Sigmoid colon (tissue), 3 donors: ENCODE measurements at regions not wholly inside any gene's neighbourhood (a gene's known extent, or its start where the extent isn't known, plus 50 kb on each side); places are given as distances from the start of the nearest gene placed in this dataset.

Source experiments
- POLR2A ChIP-seq, 2 donors: fragments of 450-650 bp; IDR thresholded peaks; one replicate each; pipeline ENCODE4 v1.6.1; 2016; ENCODE audit warnings: antibody characterized with exemption in 2 of 2, mild to moderate bottlenecking in 2 of 2, moderate library complexity in 2 of 2
- TF ChIP-seq, protein P1 (sequence below), 4 experiments: fragments of 450-650 bp in 3 of 4; fragments of 200-600 bp in 1 of 4; IDR thresholded peaks; one replicate each; pipeline ENCODE4 v1.5.1; 2016 to 2019; ENCODE audit warnings: antibody characterized with exemption in 4 of 4, mild to moderate bottlenecking in 3 of 4, moderate library complexity in 2 of 4

DNA sequence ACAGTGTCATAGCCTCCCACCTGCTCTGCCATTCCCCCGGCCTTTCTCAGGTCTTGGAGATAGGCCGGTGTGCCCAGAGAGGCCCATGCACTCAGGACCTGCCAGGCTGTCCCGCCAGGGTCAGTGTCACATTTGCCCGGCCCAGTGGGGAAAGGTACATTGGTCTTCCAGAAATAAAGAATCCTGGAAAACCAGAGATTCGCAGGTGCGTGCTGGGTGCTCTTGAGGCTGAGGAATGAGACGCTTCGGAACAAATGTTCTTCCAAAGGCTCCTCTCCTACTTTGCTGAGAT is 205.8 kb upstream of the RTL1 start:
- no peak for TF ChIP-seq POLR2A (IDR thresholded peaks at IDR 0.05)
- TF ChIP-seq, protein P1, sequence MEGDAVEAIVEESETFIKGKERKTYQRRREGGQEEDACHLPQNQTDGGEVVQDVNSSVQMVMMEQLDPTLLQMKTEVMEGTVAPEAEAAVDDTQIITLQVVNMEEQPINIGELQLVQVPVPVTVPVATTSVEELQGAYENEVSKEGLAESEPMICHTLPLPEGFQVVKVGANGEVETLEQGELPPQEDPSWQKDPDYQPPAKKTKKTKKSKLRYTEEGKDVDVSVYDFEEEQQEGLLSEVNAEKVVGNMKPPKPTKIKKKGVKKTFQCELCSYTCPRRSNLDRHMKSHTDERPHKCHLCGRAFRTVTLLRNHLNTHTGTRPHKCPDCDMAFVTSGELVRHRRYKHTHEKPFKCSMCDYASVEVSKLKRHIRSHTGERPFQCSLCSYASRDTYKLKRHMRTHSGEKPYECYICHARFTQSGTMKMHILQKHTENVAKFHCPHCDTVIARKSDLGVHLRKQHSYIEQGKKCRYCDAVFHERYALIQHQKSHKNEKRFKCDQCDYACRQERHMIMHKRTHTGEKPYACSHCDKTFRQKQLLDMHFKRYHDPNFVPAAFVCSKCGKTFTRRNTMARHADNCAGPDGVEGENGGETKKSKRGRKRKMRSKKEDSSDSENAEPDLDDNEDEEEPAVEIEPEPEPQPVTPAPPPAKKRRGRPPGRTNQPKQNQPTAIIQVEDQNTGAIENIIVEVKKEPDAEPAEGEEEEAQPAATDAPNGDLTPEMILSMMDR (IDR thresholded peaks at IDR 0.05): no peak
